Astrocyte of the cerebellum (primary cell): ENCODE measurements at regions not wholly inside any gene's neighbourhood (a gene's known extent, or its start where the extent isn't known, plus 50 kb on each side); places are given as distances from the start of the nearest gene placed in this dataset.

ENCODE experiments used
- DNase-seq: peaks from one replicate; pipeline ENCODE4 v3.0.0-alpha.2; 2011; ENCODE audit warnings: low read depth
- H3K4me3 ChIP-seq: 2 replicates; pipeline ENCODE4 v1.5.1; 2011; ENCODE audit warnings: mild to moderate bottlenecking, low read depth, low read length, moderate library complexity
- CTCF ChIP-seq: IDR thresholded peaks from 2 replicates; pipeline ENCODE4 v1.5.1; 2012; ENCODE audit warnings: low read length, low read depth, moderate library complexity, mild to moderate bottlenecking; ENCODE audit errors: missing control alignments
- in situ Hi-C: cut with HindIII; loops from 2 replicates; pipeline ENCODE4 v1.10.0; 2017; ENCODE audit warnings: low sequenced_read_pairs

GRCh38 chr4:151874328-151874727 lies 113.5 kb upstream of the GATB start:
- in situ Hi-C loops = no loop called here
- no peak for DNase-seq
- TF ChIP-seq CTCF = no peak
- H3K4me3 ChIP-seq = no peak overlapping the region

GRCh38 chr4:151866592-151866918 lies 105.7 kb upstream of the GATB start:
- in situ Hi-C loops = no loop called here
- no peak for TF ChIP-seq CTCF
- DNase-seq = peak; percentile 9
- no peak overlapping the region for H3K4me3 ChIP-seq

GRCh38 chr4:151865744-151866591 lies 105.2 kb upstream of the GATB start:
- TF ChIP-seq CTCF = no peak
- in situ Hi-C loops = no loop called here
- no peak overlapping the region for H3K4me3 ChIP-seq
- DNase-seq = peak; percentile 2

GRCh38 chr4:151865312-151865711 lies 104.5 kb upstream of the GATB start:
- H3K4me3 ChIP-seq = no peak overlapping the region
- in situ Hi-C loops = no loop called here
- DNase-seq = no peak
- TF ChIP-seq CTCF = no peak

- no peak overlapping the region for H3K4me3 ChIP-seq
- TF ChIP-seq CTCF = no peak
- no peak for DNase-seq
- in situ Hi-C loops = no loop called here
These were observed 103.3 kb upstream of the GATB start for GRCh38 chr4:151864068-151864467.

GRCh38 chr4:151862766-151863165 lies 102.0 kb upstream of the GATB start:
- in situ Hi-C loops = no loop called here
- TF ChIP-seq CTCF = no peak
- H3K4me3 ChIP-seq = no peak overlapping the region
- no peak for DNase-seq
